ENCODE measurements at regions not wholly inside any gene's neighbourhood (a gene's known extent, or its start where the extent isn't known, plus 50 kb on each side); places are given as distances from the start of the nearest gene placed in this dataset.
"Not testable (repeated sequence)": the region's sequence is repeated elsewhere in the genome, so short reads cannot be mapped to it uniquely, and the experiment has no call there.

DNA sequence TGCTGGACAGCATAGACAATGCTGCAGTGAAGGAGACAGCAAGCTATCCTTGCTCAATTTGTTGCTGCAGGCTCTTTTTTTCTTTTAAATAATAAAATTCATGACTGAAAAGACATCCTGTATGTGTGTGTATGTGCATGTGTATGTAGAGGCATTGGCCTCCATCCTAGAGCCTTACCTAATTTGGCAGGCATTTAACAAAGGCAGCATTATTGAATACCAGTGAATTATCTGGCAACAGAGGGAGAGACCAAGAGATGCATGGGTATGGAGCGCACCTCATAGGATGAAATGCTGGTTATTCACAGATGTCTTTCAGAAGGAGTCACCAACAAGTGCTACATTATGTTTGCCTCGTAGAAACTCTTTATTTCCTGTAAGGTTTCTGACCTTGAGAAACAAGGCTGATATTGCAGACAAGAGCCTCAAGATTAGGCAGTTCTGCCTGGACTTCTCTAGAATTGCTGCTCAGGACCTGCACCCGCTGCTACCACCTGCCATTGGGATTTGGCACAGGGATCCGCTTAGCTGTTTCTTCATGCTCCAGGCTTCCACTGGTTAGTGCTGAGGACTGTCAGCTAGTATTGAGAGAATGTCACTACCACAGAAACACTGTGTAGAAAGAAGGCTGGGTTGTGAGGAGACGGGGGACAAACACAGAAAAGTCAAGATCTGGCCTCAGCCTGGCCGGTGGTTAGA lies 247.7 kb upstream of the RFX3 start:
- DNase-seq = no peak

DNA sequence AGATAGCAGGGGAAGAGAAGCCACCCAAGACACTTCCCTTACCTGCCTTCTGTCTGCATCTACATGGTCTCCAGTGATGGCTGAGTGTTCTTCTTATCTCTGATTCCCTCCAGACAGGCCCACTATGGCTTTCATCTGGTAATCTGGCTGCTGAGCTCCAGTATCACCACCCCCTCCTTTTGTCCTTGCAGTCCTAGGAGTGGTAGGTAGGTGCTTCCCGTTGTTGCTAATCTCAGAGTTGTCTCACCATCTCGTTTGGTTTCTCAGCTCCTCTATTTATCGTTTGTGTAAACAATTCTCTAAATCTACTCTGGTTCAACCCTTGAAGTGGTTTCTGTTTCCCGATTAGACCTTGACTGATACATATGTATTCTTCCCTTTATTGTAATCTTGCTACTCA lies 243.8 kb upstream of the RFX3 start:
- DNase-seq = no peak

DNA sequence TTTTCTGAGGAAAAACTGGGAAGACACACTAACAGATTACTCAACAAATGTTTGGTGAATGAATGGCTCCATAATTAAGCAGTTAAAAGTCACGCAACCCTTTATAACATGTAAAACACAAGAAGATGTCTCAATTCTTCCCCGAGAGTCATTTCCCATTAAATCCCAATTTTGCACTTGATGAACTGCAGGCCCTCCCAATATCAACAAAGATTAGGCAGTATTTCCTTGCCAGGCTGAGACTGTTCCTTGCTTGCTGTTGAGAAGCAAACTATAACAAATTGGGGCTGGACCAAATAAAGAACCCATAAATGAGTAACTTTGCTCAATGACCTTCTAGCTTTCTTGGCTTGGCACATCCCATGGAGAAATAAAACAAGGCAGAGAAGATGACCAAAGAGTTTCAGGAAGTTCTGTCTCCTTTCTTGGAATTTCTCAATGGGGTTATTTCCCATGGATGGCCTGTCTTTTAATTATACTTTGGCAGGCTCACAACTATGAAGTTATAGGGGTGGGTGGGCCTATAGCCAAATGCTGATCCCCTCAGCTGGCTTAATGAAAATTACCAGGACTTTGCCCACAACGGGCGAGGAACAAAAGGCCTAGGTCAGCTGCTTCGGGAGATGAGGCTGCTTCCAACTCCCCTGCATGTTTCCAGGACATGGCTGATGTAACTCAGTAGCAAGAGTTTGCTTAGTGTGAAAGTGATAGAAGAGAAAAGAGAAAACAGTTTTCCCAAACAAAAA lies 243.1 kb upstream of the RFX3 start:
- DNase-seq = no peak

DNA sequence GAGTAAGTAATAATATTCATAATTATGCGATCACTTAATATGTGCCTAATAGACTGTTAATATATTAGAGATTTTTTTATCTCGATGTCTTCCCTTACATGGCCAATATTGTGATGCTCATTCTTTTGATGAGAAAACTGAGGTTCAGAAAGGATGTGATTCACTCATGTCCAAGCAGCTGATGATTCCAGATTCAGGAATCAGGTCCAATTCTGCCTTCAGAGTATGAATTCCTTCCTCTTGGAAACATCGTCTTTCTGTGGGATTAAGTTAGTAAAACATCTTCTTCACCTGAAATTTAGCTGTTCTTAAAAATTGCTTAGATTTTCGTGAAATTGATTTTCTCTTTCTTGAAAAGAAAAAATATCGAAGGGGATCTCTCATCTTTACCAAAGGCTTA lies 242.5 kb upstream of the RFX3 start:
- no peak for DNase-seq

DNA sequence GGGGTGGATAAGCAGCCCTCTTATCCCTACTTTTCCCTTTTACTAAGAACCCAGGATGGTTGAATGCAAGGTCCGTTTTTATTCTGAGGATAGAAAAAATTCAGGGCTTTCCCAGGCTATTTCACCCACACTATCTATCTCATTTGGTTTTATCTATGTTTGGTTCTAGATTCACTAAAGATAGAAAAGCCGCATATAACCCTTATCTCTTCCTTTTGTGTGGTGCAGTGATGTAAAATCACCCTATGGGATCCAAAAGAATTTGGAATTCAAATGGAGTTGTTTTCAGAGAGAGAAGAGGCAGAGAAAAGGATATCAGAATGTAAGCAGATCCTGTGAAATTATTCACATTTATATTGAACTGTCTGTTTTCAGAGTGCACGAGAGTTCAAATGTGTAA lies 236.3 kb upstream of the RFX3 start:
- DNase-seq = no peak

DNA sequence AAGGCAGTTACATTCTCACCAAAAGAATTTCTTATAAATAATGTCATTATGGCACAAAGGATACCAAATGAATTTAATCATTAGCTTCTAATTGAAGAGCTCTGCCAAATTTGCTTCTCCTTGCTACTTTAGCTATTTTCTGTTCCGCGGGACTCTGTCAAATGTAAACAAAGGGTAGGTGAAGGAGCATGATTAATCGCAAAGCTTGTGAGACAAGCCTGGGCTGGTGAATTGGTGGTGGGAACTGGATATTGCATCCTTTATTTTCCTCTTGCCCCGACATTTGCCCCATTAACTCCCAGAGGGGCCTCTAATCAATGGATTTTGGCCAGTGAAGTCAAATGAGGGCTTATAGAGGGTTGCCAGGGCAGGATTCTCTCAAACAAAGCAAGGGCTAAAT lies 234.2 kb upstream of the RFX3 start:
- no peak for DNase-seq

DNA sequence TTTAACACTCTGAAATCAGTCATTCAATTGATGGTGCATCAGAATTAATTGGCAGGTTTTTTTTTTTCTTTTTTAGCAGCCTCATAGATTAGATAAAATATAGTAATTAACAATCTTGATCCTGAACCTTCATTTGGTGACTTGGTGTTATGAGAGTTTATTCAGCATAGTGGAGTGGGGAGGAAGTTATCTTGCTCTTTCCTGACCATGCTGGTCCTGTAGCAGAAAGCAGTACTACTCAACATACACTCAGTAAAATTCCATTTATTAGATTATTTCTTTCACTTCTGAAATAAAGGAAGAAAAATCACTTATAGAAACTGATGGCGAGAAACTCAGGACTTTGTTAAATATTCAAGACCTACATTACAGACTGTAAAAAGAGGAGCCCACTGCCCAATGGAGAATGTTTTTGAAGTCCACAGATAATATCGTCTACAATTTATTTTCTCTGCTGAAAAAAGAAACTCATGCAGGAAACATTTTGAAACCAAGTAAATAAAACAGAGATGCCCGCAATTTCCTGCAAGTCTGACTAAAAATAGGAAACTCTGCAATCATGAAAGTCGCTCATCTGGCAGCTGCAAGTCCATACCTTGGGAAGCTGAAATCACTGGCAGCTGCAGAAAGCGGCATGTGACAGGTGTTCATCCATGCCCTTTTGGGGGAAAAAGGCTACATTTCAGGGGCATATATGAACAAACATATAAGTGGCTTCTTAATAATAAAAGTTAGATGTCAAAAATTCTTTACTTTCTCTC lies 233.2 kb upstream of the RFX3 start:
- no peak for DNase-seq

DNA sequence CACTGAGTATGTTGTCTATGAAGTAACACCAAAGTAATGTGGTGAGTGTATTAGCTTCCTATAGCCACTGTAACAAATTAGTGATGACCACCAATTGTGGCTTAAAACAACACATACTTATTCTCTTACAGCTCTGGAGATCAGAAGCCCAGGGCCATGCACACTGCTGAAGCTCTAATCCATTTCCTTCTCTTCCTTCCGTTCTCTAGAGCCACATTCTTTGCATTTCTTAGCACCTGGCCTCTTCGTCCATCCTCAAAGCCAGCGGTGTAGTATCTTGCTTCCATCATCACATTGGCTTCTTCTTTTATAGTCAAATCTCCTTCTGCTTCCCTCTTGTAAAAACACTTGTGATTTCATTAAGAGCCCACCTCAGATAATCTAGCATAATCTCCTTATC lies 230.3 kb upstream of the RFX3 start:
- DNase-seq = no peak

DNA sequence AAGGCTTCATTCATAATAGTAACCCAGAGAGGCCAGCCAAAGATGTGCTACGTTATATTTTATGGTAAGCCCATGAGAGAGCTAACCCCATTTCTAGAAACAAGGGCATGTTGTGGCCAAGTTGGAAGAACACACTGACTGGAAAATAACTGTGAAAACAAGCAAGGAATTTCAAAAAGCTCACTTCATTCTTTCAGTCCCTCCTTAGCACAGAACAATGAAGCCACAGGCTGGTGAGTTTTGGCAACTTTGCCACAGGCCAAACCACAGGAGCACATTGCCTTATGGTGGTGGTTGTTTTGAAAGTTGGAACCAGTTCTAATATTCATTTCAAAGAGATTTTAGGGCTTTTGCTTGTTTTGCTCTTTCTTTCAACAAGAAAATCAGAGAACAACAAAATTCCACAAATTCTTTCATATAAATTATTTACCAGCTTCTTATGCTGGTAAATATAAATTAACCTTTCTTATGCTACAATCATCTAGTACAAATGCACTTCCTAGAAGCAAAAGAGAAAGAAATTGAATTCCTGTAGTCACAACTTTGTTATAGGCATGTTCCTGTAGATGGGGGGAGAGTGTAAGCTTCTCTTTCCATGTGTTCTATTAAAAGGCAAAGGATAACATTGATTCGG lies 225.4 kb upstream of the RFX3 start:
- no peak for DNase-seq

DNA sequence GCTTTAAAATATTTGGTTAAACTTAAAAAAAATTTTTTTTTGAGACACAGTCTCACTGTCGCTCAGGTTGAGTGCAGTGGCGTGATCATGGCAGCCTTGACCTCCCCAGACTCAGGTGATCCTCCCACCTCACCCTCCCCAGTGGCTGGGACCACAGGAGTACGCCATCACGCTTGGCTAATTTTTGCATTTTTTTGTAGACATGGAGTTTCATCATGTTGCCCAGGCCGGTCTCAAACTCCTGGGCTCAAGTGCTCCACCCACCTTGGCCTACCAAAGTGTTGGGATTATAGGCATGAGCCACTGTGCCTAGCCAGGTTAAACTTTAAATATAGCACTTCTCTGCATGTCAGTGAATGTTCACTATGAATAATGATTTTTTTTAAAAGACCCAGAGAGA lies 224.5 kb upstream of the RFX3 start:
- no peak for DNase-seq

DNA sequence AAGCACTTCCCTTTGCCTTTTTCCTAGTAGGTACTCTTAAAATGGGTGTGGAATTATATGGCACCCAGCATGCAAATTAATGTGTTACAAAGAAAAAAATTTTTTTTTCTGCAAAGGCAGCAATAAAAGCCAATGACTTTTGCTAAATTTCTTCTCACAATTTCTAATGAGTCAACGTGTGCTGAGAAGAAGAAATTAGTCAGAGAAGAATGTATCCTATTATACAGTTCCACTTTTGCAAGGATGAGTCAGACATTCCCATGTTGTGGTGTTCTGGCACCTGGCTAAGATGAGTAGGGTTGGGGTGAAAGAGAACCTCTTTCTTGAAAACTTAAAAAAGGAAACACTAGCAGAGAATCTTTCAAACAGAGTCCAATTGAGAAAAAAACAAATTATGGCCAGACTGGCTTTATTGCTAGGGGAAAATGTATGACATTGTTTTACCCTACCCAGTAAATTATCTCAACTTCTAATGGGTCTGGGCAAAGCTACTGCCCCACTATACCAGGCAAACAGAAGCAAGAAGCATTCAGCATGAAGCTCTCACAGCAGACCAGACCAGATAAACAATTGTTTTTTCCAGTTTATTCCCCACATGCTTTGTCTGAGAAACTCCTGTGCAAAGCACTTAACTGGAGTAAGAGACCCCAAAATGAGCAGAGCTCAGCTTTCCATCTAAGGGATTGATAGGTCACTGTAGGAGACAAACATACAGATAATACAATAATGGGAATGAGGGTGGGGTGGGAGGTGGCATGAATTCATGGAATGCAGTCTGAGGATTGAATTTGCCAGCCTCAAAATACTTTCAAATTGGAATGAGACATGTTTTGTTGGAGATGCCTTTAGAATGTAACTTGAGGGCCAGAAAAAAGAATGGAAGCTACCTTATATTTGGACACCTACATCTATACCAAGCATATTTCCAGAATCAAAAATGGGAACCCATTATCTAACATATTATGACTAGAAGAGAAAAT lies 220.8 kb upstream of the RFX3 start:
- no peak for DNase-seq

DNA sequence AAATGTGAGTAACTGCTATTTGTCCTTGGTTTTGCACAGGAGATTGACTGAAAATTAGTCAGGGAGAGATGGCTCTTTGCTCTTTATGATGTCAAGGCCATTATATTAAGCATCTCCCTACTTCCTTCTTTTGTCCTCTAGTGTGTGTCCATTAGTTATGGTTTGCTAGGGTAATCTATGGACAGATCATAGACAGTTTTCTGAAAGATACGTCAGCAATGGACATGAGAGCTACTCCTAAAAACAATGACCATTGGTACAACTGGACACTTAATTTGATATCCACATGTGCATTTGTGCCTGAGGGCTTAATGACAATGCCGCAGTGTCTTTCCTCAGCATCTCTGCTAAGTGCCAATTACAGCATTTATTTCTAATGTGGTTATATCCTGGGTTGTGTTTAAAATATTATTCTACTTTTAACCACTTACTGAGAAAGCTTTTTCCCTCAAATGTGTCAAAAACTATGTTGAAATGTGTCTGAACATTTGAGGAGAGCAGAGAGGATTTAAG lies 218.2 kb upstream of the RFX3 start:
- DNase-seq = no peak

DNA sequence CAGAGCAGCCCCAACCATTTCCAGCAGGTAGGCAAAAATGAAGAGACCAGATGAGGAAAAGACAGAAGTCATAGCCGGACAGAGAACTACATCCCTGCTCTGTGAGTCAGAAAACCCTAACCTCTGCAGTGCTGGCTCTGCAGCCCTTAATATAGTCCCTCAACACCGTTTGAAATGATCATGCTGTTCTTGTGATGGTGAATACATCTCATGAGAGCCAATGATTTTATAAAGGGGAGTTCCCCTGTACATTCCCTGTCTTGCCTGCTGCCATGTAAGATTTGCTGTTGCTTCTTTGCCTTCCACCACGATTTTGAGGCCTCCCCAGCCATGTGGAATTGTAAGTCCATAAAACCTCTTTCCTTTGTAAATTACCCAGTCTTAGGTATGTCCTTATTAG lies 216.8 kb upstream of the RFX3 start:
- no peak for DNase-seq

DNA sequence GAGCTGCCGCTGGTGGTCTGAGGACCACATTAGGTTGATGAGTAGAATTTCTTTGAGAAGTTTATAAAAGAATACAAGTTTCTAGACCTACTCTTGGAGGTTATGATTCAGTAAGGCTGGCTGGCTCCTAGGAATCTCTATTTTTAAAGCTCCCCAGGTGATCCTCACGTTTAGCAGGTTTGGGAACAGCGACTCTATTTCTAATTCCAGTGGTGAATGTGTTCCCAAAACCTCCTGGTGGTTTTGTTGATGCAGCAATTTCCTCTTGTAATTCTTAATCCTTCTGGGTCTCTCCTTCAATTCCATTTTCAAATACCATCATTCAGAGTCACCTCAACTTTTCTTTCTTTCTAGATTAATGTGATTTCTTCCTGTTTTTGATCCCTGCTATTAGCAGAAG lies 215.9 kb upstream of the RFX3 start:
- DNase-seq = no peak

DNA sequence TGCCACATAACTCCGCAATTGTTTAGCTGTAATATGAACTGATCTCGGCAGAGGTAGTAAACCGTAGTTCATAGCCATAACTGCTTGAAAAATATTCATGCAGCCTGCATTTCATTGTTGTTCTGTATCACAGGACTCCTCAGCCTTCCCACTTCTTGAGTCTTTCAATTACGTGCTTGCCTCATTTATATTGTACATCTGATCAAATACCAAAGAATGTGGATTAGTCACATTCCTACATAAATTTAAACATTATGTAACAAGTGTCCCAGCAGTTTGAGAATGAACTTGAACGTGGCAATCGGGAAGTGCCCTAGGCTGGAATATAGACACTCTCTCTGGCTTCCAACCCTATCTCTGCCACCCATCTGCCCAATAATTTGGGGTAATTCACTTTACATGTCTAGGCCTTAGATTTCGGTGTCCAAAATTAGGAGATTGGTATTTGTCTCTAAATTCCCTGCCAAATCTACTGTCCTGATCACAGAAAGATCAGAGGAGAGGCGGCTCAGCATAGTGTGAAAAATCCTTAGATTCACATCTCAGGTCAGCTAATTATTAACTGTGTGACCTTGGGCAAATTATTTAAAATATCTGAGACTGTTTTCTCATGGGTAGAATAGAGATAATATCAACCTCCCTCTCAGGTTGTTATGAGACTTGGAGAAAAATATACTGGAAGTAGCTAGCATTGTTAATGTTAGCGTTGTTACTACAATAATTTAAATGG lies 215.1 kb upstream of the RFX3 start:
- no peak for DNase-seq

DNA sequence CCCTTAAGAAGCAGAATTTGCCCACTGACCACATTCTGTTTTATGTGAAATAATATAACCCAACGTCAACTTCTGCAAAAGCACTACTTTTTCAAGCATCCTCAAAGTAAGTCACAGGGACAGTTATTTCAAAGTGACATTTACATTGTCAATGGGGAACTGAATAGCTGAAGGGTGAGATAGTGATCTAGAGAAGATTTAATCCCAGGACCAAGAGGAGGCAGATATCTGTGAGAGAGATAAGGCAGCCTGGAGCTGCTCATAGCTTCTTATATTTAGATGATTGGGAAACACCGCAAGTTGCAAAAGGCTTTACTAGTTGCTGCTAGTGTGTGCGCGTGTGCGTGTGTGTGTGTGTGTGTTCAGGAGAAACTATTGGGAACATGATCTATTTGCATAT lies 210.4 kb upstream of the RFX3 start:
- no peak for DNase-seq

DNA sequence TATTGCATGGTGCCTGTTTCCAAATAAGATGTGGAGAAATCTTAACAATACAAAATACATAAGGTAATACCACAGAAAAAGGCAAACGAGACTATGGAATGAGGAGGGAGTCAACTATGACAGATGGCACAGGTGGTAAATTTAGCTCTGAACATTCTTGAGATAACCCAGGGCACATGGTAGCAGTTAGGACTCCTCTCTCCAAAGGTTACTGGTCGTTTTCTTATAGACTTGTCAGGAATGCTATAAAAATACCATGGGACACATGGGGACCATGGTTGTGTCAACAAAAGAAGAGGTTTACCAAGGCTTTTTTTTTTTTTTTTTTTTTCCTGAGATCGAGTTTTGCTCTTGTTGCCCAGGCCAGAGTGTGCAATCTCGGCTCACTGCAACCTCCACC lies 209.4 kb upstream of the RFX3 start:
- DNase-seq = no peak

DNA sequence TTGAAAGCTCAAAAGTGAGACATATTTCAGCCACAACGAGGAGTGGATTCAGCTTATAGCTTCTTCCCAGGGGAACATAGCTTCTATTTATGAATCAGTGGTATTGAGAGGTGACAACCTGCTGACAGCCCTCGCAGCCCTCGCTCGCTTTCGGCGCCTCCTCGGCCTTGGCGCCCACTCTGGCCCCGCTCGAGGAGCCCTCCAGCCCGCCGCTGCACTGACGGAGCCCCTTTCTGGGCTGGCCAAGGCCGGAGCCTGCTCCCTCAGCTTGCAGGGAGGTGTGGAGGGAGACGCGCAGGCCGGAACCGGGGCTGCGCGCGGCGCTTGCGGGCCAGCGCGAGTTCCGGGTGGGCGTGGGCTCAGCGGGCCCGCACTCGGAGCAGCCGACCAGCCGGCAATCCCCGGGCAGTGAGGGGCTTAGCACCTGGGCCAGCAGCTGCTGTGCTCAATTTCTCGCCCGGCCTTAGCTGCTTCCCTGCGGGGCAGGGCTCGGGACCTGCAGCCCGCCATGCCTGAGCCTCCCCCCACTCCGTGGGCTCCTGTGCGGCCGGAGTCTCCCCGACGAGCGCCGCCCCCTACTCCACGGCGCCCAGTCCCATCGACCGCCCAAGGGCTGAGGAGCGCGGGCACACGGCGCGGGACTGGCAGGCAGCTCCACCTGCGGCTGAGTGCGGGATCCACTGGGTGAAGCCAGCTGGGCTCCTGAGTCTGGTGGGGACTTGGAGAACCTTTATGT lies 207.9 kb upstream of the RFX3 start:
- DNase-seq = not testable (repeated sequence)

DNA sequence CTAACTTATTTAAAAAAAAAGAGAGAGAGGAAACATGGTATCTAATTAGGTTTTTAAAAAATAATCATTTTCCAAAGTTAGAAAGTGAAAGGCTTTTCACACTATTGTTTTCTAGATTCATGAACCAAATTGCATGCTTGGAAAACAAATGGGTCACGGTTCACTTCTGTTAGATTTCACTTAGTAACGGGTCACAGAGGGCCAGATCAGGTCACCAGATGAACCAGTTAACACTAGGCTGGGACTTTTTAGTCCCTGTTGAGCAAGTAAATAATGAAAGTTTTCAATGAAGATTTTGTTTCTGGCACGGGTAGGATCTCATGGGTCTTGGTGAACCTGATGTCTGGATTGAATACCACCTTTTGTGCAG lies 207.2 kb upstream of the RFX3 start:
- DNase-seq = no peak

Data from NCI-H2107 (cell line).